ENCODE measurements at regions not wholly inside any gene's neighbourhood (a gene's known extent, or its start where the extent isn't known, plus 50 kb on each side); places are given as distances from the start of the nearest gene placed in this dataset.

DNA sequence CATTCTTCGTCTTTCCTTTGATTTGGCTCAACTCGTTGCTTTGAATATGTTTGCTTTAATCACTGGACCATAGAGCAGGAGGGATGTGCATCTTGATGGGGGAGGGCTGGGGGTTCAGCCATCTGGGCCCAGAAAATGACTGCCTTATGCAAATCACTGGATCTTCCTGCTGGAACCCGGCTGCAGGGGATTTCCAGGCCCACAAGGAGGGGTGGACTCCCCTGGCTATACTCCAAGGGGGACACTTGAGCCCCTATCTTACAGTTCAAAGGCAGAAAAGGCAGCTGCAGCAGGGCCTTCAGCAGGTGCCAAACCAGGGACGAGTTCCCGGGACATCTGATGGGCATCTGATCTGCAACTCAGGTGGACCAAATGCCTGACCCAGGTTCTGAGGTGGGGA is 122.5 kb downstream of the DICER1 start:
- DNase-seq, result no peak

DNA sequence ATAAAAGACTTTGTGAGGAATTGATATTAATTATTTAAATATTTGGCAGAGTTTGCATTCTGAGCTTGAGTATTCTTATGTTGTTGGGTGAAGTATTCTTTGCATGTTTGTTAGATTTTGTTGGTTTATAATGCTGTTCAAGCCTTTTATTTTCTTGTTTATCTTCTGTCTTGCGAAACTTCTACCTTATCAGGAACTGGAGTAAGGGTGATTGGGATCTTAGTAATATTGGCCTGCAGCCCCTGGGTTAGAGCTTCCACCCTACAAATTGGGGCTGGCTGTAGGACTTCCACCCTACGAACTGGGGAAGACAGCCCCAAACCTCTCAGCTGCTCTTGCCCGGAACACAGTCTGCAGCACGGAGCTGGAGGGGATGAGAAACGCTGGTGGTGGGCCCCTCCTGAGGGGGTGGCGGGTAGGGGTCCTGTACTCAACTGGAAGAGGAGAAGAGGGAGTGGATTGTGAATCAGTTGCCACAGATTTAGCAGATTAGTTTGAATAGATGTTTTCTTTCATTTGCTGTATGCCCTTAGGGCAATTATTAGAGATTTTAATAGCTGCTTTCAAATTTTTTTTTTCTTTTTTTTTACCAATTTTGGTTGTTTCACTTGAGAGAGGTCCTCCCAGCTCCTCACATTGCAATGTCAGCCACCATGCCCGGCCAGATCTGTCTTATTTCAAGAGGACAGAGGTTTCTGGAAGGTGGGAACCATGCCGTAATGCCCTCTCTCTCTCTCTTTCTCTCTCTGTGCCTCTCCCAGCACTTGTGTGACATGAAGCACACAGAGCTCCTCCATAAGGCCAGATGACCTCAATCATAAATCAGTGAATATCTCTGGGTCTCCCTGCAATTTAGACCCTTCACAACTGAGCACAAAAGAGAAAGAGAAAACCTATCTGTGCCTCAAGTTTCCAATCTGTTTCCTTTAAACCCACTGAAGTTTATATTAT is 123.4 kb downstream of the DICER1 start:
- no peak for DNase-seq

GRCh38 chr14:95033031-95033430 is 124.3 kb downstream of the DICER1 start:
- no peak for DNase-seq

DNA sequence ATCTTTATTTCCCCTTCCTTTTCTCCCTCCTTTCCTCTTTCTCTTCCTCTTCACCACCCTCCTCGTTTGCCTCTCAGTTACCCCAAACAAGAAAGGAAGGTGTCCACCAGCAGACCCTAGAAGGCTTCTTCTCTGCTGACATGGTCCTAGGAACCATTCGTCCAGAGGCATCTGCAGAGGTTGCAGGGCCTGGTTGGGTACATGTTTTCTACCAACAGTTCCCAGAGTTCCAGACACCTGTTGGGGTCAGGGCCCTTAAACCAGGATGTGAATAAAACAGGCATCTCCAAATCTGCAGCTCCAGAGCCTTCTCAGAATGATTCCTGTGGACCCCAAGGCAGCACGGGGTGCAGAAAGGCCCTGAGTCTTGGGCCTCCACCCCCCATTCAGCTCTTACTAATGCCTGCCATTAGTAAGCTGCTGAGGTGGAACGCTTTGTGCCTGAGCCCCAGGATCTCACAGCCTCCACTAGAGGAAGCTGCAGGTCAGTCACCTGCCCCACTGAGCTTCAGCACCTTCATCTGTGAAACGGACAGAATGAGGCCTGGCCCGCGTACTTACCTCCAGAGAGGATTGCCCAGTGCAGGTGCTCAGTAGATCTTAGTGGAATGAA is 130.4 kb downstream of the DICER1 start:
- no peak for DNase-seq

- no peak for DNase-seq
Measured at GRCh38 chr14:95025941-95026340, 131.4 kb downstream of the DICER1 start.

DNA sequence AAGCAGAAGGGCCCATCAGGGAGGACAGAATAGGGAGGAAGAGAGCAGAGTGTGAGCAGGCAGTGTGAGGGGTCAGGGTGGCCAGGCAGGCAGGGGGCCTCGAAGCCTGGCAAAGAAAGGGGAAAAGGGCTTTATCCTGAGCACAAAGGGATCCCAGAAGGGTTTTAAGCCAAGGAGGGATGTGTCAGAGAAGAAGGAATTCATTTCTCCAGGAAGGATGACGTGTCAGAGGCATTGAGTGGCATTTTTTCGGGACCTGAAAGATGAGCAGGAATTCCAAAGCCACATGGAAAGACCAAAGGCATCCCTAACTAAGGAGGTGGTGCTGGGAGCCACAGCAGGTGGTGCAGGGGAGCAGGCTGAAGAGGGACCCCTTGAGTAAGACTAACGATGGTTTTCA is 132.1 kb downstream of the DICER1 start:
- DNase-seq, result no peak

DNA sequence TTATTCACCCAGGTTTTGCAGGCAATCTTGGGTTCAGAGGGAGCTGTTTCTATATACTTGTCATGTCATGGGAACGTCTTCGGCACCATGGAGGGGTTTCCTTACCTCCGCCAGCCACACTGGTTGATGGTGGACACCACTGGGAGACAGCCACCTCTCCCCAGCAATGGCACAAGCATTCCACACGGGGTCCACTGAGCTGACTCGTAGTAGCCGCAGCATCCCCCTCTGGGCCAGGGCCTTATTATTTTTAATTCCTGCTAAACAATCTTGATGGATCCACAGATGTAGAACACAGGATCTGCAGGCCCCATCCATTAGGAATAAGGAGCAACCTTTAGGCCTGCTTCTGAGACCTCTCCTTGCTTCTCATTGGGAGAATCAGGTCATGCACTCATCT is 132.9 kb downstream of the DICER1 start:
- no peak for DNase-seq

- DNase-seq, result no peak
Measured at GRCh38 chr14:95023886-95024285, 133.4 kb downstream of the DICER1 start.

DNA sequence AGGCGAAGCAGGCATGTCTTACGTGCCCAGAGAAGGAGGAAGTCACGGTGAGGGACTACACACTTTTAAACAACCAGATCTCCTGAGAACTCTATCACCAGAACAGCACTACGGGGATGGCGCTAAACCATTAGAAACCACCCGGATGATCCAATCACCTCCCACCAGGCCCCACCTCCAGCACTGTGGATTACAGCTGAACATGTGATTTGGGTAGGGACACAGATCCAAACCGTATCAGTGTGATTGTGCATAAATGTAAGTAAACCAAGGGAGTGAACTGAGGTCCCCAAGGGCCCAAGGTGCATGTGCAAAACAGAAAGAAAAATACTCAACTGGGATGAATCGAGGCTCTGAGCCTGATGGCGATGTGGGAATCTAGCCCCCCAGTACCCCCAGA is 134.2 kb downstream of the DICER1 start:
- DNase-seq, result no peak

- no peak for DNase-seq
Measured at GRCh38 chr14:95021588-95021987, 135.7 kb downstream of the DICER1 start.

DNA sequence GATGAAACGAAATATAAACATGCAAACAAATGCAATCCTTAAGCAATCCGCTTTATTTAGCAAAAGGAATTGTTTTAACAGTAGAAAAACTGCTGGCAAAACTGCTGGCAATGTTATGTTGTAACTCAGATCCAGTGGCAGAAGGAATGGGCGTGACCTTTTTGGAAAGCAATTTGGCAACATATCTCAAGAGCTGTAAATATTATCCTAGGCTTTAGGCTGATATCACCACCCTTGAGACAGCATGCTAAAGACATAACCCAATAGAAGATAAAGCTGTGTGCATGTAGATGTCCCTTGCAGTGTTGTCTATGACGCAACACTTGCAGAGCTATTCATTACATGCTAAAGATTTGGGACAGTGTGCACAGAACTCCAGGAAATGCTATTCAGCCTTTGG is 138.5 kb downstream of the DICER1 start:
- DNase-seq, result no peak

- no peak for DNase-seq
Measured at GRCh38 chr14:95015046-95015445, 142.3 kb downstream of the DICER1 start.

DNA sequence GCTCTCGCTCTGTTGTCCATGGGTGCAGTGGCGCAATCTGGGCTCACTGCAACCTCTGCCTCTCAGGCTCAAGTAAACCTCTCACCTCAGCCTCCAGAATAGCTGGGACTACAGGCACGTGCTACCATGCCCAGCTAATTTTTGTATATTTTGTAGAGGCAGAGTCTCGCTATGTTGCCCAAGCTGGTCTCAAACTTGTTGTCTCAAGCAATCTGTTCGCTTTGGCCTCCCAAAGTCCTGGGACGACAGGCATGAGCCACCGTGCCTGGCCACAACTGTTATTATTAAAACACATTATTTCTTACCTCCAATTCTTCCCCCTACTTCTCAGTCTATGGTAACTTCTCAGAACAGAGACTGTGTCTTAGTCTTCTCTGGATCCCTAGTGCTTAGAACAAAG is 143.3 kb downstream of the DICER1 start:
- DNase-seq, result no peak

- no peak for DNase-seq
Measured at GRCh38 chr14:95011445-95012006, 145.8 kb downstream of the DICER1 start.

GRCh38 chr14:95008445-95009217 is 148.7 kb downstream of the DICER1 start:
- DNase-seq, result no peak

DNA sequence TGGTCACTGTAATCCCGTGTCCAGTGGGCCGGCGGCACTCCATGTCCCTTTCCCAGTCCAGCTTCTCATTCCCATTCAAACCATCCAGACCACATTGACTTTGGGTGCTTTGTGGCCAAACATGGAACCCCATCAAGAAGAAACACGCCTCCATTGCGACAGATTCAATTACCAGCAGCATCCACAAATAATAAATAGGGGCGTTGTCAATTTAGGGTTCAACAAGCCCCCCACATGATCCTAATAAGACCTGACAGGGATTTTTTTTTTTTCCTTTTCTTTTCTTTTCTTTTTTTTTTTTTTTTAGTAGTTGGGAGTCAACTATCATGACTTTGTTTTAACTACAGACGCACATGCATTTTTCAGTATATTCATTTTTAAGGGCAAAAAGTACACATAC is 149.4 kb downstream of the DICER1 start:
- no peak for DNase-seq

GRCh38 chr14:95006479-95006878 is 150.8 kb downstream of the DICER1 start:
- no peak for DNase-seq

- DNase-seq, result no peak
Measured at GRCh38 chr14:95006051-95006450, 151.3 kb downstream of the DICER1 start.

GRCh38 chr14:95003099-95003960 is 154.0 kb downstream of the DICER1 start:
- DNase-seq, result no peak

- peak in 3 of 4 experiments; percentile 21 to 27 (median 23) for DNase-seq
Measured at GRCh38 chr14:94998685-94999084, 158.6 kb downstream of the DICER1 start.

GRCh38 chr14:94998110-94998509 is 159.2 kb downstream of the DICER1 start:
- no peak for DNase-seq

- DNase-seq, result no peak
Measured at GRCh38 chr14:94995551-94995950, 161.8 kb downstream of the DICER1 start.

Data from suppressor macrophage (primary cell).